VCaP (cell line): ENCODE measurements at regions not wholly inside any gene's neighbourhood (a gene's known extent, or its start where the extent isn't known, plus 50 kb on each side); places are given as distances from the start of the nearest gene placed in this dataset.

Experiments used
- H3K27ac ChIP-seq: fragments of 450-650 bp; 2 replicates; pipeline ENCODE4 v1.5.1; 2017
- TF ChIP-seq, protein P1 (sequence below): fragments of 450-650 bp; conservative IDR thresholded peaks from 2 replicates; pipeline ENCODE4 v1.5.1; 2017; ENCODE audit warnings: mild to moderate bottlenecking, moderate library complexity

DNA sequence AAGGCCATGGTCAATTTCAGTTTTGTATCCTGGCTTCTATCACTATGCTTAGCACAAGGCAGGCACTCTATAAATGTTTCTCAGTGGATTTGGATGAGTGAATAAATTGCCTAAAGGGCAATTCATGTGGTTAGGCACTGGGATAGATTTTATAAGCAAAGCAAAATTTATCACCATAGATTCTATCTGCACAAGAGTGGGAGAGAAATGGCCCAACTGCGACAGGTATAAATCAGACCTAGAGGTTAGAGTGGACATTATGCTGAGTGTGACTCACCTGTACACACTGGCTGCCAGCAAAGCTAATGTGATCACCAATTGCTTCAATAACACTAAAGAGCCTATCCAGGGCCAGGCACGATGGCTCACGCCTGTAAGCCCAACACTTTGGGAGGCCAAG lies 514.0 kb downstream of the BUD13 start:
- no peak overlapping the region for H3K27ac ChIP-seq
- TF ChIP-seq, protein P1, sequence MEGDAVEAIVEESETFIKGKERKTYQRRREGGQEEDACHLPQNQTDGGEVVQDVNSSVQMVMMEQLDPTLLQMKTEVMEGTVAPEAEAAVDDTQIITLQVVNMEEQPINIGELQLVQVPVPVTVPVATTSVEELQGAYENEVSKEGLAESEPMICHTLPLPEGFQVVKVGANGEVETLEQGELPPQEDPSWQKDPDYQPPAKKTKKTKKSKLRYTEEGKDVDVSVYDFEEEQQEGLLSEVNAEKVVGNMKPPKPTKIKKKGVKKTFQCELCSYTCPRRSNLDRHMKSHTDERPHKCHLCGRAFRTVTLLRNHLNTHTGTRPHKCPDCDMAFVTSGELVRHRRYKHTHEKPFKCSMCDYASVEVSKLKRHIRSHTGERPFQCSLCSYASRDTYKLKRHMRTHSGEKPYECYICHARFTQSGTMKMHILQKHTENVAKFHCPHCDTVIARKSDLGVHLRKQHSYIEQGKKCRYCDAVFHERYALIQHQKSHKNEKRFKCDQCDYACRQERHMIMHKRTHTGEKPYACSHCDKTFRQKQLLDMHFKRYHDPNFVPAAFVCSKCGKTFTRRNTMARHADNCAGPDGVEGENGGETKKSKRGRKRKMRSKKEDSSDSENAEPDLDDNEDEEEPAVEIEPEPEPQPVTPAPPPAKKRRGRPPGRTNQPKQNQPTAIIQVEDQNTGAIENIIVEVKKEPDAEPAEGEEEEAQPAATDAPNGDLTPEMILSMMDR, result no peak

DNA sequence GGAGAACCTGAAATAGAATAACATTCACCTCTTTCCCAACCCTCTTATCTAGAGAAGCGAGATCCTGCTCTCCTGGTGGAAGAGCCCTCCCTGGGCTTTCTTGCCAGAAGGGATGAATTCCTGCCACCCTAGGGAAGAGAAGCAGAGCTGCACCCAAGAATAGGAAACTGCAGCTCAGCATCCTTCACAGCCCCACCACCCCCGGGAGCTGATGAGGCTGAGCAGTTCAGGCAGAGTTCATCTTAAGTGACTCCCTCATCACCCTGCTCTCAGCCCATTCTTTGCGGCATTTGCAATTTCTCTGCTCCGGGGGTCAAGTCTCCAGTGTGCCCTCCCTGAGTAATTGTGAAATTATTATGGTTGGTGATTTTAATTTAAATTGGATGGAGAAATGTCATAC lies 514.9 kb downstream of the BUD13 start:
- TF ChIP-seq, protein P1, result no peak
- no peak overlapping the region for H3K27ac ChIP-seq

DNA sequence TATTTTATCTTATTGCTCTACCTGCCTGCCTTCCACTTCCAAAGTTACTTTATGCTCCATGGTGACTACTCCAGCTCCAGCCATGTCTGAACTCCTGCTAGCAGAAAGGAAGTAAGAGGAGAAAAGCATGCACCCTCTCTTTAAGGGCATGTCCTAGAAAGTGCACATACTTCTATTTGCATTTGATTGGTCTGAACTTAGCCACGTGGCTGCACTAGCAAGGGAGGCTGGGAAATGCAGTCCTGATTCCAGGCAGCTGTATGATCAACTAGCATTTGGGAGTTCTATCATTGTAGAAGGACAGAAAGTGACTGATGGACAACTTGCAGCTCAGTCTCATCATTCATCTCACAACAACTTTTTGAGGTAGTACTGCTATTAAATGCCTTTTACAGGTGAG lies 515.7 kb downstream of the BUD13 start:
- TF ChIP-seq, protein P1, result no peak
- H3K27ac ChIP-seq, result no peak overlapping the region

DNA sequence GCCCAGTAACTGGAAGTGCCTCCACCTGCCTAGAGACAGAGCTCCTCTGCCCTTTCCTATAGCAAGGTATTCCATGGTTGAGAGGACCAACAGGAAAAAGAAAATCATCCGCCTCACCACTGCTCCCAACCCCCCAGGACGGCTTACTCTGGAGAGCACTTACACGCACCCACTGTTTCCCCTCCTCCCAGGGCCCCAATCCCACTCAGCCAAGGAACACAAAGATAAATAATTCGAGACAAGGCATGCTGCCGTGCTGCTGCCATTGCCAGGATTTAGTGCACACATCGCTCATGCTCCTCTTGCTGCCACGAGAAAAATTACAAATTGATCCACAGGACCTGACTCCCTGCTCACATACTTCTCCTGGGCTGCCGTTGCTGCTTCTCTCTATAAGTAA lies 516.6 kb downstream of the BUD13 start:
- TF ChIP-seq, protein P1, result no peak
- no peak overlapping the region for H3K27ac ChIP-seq

DNA sequence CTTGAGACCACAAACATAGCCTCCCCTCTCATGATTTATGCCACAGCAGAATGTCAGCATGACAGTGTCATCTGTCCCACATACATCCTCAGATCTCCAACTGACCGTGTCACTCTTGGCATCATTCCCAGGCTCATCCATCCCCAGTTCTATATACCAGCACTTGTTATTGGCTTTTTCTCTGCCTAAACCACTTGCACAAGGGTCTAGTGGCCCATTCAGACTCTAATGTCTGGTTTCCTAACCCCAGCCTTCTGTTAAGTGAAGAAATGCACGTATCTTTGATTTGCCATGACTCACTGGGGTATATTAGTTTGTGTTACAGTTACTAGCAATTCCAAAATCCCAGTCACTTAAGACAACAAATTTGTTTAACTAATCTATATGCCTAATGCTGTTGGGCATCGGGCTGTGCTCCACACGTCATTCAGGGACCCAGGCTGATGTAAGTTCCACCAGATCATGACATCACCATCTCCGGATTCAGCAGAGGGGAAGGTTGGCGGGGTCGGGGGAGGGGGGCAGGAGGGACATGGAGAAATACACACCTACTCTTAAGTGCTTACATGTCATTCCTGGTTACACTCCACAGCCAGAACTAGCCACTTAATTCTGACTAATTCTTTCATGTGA lies 517.4 kb downstream of the BUD13 start:
- no peak overlapping the region for H3K27ac ChIP-seq
- TF ChIP-seq, protein P1, result no peak

DNA sequence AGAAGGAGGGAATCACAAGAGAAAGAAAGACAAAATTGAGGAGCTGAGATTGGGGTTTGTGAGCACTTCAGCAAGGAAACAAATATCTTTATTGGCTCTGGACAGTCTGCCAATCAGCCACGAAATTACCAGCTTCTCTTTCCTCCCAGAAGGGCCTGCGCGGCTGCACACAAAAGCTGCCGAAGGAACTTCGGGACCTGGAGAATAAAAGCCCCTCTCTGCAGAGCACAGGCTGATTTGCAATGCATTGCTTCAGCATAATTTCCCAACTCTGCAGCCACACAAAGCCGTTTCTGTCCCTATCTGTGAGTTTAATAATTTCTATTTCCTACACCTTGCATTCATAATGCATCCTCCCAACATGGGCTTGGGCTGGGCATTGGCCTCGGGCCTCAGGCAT lies 522.6 kb downstream of the BUD13 start:
- TF ChIP-seq, protein P1, result no peak
- H3K27ac ChIP-seq, result no peak overlapping the region

DNA sequence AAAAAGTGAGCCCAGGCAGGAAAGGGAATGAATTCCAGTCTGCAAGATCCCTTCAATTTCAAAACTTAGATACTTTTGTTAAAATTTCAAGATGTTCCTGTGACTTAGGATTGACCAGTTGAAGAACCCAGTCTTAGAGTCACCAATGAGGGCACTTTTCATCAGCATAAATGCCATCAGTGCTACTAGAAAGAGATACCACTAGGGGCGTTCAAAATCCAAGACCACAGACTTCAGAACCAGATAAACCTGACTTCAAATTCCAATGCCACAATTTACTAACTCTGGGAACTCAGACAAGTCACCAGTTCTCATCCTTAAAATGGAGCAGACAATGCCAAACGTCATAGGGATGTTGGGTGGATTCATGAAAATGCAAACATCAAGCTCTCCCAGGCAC lies 523.2 kb downstream of the BUD13 start:
- TF ChIP-seq, protein P1, result 0 out of 2 replicates have a peak, but pooled peaks have one; percentile 13

More for the DNA sequence above, 523.2 kb downstream of the BUD13 start:
- no peak overlapping the region for H3K27ac ChIP-seq
